Omental fat pad (tissue), 3 donors: ENCODE measurements at regions not wholly inside any gene's neighbourhood (a gene's known extent, or its start where the extent isn't known, plus 50 kb on each side); places are given as distances from the start of the nearest gene placed in this dataset.

Experiments
- ATAC-seq: fragments of 150-250 bp; one replicate; pipeline ENCODE4 v1.9.1; 2016; ENCODE audit warnings: mild to moderate bottlenecking, moderate library complexity; ENCODE audit not compliant: low FRiP score
- DNase-seq: peaks from one replicate; pipeline ENCODE4 v3.0.0-alpha.2; 2019; ENCODE audit warnings: low spot score
- CTCF ChIP-seq, 3 donors: fragments of 450-650 bp; IDR thresholded peaks; one replicate each; pipeline ENCODE4 v1.5.1; 2016 to 2017; ENCODE audit warnings: antibody characterized with exemption in 3 of 3, mild to moderate bottlenecking in 3 of 3, moderate library complexity in 2 of 3

DNA sequence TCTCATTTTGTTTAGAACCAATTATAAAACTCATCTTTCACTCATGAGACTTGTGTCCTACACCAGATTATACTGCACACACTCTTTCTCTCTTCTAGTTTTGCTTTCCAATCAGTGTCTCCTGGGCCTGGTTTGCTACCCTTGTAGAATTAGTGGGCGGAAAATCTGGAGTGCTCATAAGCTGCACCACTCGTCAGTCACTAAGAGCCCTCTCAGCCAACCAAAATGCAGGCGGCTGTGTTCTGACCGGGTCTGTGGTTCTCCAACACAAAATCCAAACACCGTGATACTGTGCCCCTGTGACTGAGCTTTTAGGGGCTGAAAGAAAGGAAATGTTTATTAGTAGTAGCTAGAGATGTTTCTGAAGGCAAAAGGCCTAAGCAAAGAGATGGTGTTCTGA is 83.7 kb upstream of the OBI1 start:
- DNase-seq (no peak), ATAC-seq (no peak)
- no peak for TF ChIP-seq CTCF (IDR thresholded peaks at IDR 0.05)

DNA sequence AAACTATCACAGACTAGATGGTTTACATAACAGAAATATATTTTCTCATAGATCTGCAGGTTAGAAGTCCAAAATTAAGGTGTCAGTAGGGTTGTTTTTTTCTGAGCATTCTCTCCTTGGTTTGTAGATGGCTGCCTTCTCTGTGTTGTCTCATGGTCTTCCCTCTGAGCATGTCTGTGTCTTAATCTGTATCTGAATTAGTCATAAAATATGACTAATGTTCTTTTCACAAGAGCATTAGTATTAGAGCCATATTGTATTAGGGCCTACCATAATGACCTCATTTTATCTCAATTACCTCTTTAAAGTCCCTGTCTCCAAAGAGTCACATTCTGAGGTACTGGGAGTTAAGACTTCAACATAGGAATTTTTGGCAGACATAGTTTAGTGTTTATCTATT is 77.2 kb upstream of the OBI1 start:
- TF ChIP-seq CTCF (IDR thresholded peaks at IDR 0.05) = no peak
- DNase-seq = no peak

DNA sequence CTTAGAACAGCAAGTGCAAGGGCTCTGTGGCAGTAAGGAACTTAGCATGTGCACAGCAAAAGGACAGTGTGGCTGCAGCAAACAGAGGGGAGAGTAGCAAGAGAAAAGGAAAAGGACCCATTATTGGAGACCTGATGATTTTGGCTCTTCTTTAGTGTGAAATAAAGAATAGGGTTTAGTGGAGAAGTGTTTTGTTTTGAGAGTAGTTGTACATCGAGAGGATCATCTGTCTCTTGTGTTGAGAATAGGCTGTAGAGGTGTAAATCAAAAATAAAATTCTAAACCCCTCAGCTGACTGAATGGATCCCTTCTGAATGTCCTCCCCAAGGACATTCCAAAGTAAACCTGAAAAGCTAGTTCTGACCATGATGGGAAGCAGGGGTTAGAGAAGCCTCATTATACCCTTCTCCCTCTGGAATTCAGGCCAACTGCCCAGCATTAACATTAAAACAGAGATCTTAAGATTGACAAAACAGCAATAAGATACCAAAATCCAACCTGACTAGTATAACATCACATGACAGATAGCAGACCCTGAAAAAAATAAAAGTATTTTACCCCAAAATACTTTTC is 73.6 kb upstream of the OBI1 start:
- TF ChIP-seq CTCF (IDR thresholded peaks at IDR 0.05) = no peak
- no peak for ATAC-seq
- no peak for DNase-seq

More for the DNA sequence above, 77.2 kb upstream of the OBI1 start:
- ATAC-seq = no peak

GRCh38 chr13:78722700-78723099 is 63.7 kb upstream of the OBI1 start:
- TF ChIP-seq CTCF (IDR thresholded peaks at IDR 0.05) = no peak
- no peak for ATAC-seq
- DNase-seq = no peak

DNA sequence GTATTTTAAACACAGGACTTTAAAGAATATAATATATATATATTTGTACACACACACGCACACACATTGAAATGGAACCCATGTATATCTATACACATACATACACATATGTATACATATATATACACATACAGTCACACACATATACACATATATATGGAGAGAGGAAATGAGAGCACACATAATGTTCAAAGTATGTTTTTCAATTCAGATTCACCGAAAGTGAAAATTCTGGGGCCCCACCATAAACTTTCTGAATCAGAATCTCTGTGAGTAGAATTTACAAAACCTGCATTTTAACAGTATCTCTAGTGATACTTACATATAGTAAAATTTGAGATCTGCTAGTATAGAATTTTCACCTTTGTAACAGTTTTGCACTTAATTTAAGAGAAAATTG is 60.4 kb upstream of the OBI1 start:
- ATAC-seq (no peak), DNase-seq (no peak)
- no peak for TF ChIP-seq CTCF (IDR thresholded peaks at IDR 0.05)

- no peak for DNase-seq
- ATAC-seq = no peak
- TF ChIP-seq CTCF (IDR thresholded peaks at IDR 0.05) = no peak
These were observed 55.8 kb upstream of the OBI1 start for GRCh38 chr13:78714717-78715116.

GRCh38 chr13:78712831-78713230 is 53.9 kb upstream of the OBI1 start:
- DNase-seq = no peak
- TF ChIP-seq CTCF (IDR thresholded peaks at IDR 0.05) = no peak
- no peak for ATAC-seq
